NCI-H524 treated with DMSO at 0.1 percent for 48 hours (cell line): ENCODE measurements at regions not wholly inside any gene's neighbourhood (a gene's known extent, or its start where the extent isn't known, plus 50 kb on each side); places are given as distances from the start of the nearest gene placed in this dataset.

Experiments
- DNase-seq: peaks from one replicate; lab custom pipeline; 2025; lab: John Stamatoyannopoulos, UW

GRCh38 chr12:92535961-92536360, 166.8 kb upstream of the PLEKHG7 start:
- no peak for DNase-seq

- DNase-seq = no peak
Measured at GRCh38 chr12:92533280-92533890, 169.4 kb upstream of the PLEKHG7 start.

GRCh38 chr12:92530706-92531105, 172.1 kb upstream of the PLEKHG7 start:
- DNase-seq = no peak

GRCh38 chr12:92529944-92530343, 172.8 kb upstream of the PLEKHG7 start:
- no peak for DNase-seq

- no peak for DNase-seq
Measured at GRCh38 chr12:92528586-92528985, 174.2 kb upstream of the PLEKHG7 start.

GRCh38 chr12:92528097-92528496, 174.7 kb upstream of the PLEKHG7 start:
- DNase-seq = no peak

GRCh38 chr12:92524489-92524888, 178.3 kb upstream of the PLEKHG7 start:
- no peak for DNase-seq

GRCh38 chr12:92520511-92520910, 182.3 kb upstream of the PLEKHG7 start:
- no peak for DNase-seq

- no peak for DNase-seq
Measured at GRCh38 chr12:92519284-92519683, 183.5 kb upstream of the PLEKHG7 start.

- no peak for DNase-seq
Measured at GRCh38 chr12:92518071-92518470, 184.7 kb upstream of the PLEKHG7 start.

- DNase-seq = no peak
Measured at GRCh38 chr12:92516277-92516600, 186.6 kb upstream of the PLEKHG7 start.

GRCh38 chr12:92513231-92513730, 189.5 kb upstream of the PLEKHG7 start:
- no peak for DNase-seq

GRCh38 chr12:92511786-92512185, 191.0 kb upstream of the PLEKHG7 start:
- DNase-seq = no peak

- DNase-seq = no peak
Measured at GRCh38 chr12:92509156-92509738, 193.5 kb upstream of the PLEKHG7 start.

GRCh38 chr12:92506891-92507290, 195.9 kb upstream of the PLEKHG7 start:
- no peak for DNase-seq

GRCh38 chr12:92506460-92506859, 196.3 kb upstream of the PLEKHG7 start:
- no peak for DNase-seq

- no peak for DNase-seq
Measured at GRCh38 chr12:92505254-92506231, 197.2 kb upstream of the PLEKHG7 start.

GRCh38 chr12:92504594-92504981, 198.2 kb upstream of the PLEKHG7 start:
- DNase-seq = no peak

GRCh38 chr12:92503971-92504593, 198.7 kb upstream of the PLEKHG7 start:
- DNase-seq = no peak

GRCh38 chr12:92503029-92503931, 199.5 kb upstream of the PLEKHG7 start:
- DNase-seq = no peak

- no peak for DNase-seq
Measured at GRCh38 chr12:92502417-92503028, 200.3 kb upstream of the PLEKHG7 start.
